ENCODE measurements at regions not wholly inside any gene's neighbourhood (a gene's known extent, or its start where the extent isn't known, plus 50 kb on each side); places are given as distances from the start of the nearest gene placed in this dataset.
"Not testable (repeated sequence)": the region's sequence is repeated elsewhere in the genome, so short reads cannot be mapped to it uniquely, and the experiment has no call there.

GRCh38 chr3:34139566-34139965 is 341.1 kb downstream of the PDCD6IP start:
- DNase-seq = no peak

- no peak for DNase-seq
These were observed 342.2 kb downstream of the PDCD6IP start for GRCh38 chr3:34140616-34141015.

- DNase-seq = no peak
These were observed 343.5 kb downstream of the PDCD6IP start for GRCh38 chr3:34141841-34142337.

- DNase-seq = no peak
These were observed 347.4 kb downstream of the PDCD6IP start for GRCh38 chr3:34145796-34146195.

- DNase-seq = no peak
These were observed 348.2 kb downstream of the PDCD6IP start for GRCh38 chr3:34146596-34146995.

- DNase-seq = no peak
These were observed 352.6 kb downstream of the PDCD6IP start for GRCh38 chr3:34150992-34151391.

GRCh38 chr3:34152656-34153055 is 354.2 kb downstream of the PDCD6IP start:
- DNase-seq = no peak

GRCh38 chr3:34155108-34155507 is 356.7 kb downstream of the PDCD6IP start:
- no peak for DNase-seq

GRCh38 chr3:34155666-34156065 is 357.2 kb downstream of the PDCD6IP start:
- DNase-seq = no peak

- DNase-seq = no peak
These were observed 359.1 kb downstream of the PDCD6IP start for GRCh38 chr3:34157491-34157890.

GRCh38 chr3:34159613-34160420 is 361.4 kb downstream of the PDCD6IP start:
- no peak for DNase-seq

- not testable (repeated sequence) for DNase-seq
These were observed 371.2 kb downstream of the PDCD6IP start for GRCh38 chr3:34169636-34170035.

- DNase-seq = no peak
These were observed 376.3 kb downstream of the PDCD6IP start for GRCh38 chr3:34174740-34175139.

- DNase-seq = no peak
These were observed 377.3 kb downstream of the PDCD6IP start for GRCh38 chr3:34175636-34176176.

- no peak for DNase-seq
These were observed 378.3 kb downstream of the PDCD6IP start for GRCh38 chr3:34176723-34177122.

- no peak for DNase-seq
These were observed 380.0 kb downstream of the PDCD6IP start for GRCh38 chr3:34178415-34178814.

GRCh38 chr3:34179716-34180115 is 381.3 kb downstream of the PDCD6IP start:
- DNase-seq = no peak

GRCh38 chr3:34180532-34180931 is 382.1 kb downstream of the PDCD6IP start:
- DNase-seq = no peak

GRCh38 chr3:34183114-34183513 is 384.7 kb downstream of the PDCD6IP start:
- no peak for DNase-seq

GRCh38 chr3:34183611-34184340 is 385.3 kb downstream of the PDCD6IP start:
- DNase-seq = no peak

- no peak for DNase-seq
These were observed 386.9 kb downstream of the PDCD6IP start for GRCh38 chr3:34185301-34185700.

GRCh38 chr3:34189133-34189532 is 390.7 kb downstream of the PDCD6IP start:
- no peak for DNase-seq

- DNase-seq = no peak
These were observed 398.5 kb downstream of the PDCD6IP start for GRCh38 chr3:34196914-34197313.

- no peak for DNase-seq
These were observed 399.9 kb downstream of the PDCD6IP start for GRCh38 chr3:34198309-34198708.
